Endodermal cell (in vitro differentiated cells): ENCODE measurements at regions not wholly inside any gene's neighbourhood (a gene's known extent, or its start where the extent isn't known, plus 50 kb on each side); places are given as distances from the start of the nearest gene placed in this dataset.
A peak's percentile ranks its signal among the peaks of the same experiment; 100 is the strongest.

Experiments used
- DNase-seq: peaks from one replicate; pipeline ENCODE4 v3.0.0-alpha.2; 2017
- H3K27ac ChIP-seq: 2 replicates; pipeline ENCODE4 v1.5.1; 2013; ENCODE audit warnings: mild to moderate bottlenecking, low read depth, low read length, moderate library complexity
- H3K27me3 ChIP-seq: 2 replicates; pipeline ENCODE4 v1.6.1; 2013; ENCODE audit warnings: mild to moderate bottlenecking, low read length, moderate library complexity; ENCODE audit not compliant: insufficient read depth, control insufficient read depth, poor library complexity, severe bottlenecking
- H3K36me3 ChIP-seq: 2 replicates; pipeline ENCODE4 v1.7.0; 2013; ENCODE audit warnings: mild to moderate bottlenecking, low read length, moderate library complexity; ENCODE audit not compliant: control insufficient read depth, insufficient read depth
- H3K4me1 ChIP-seq: one replicate; pipeline ENCODE4 v1.7.0; 2013; ENCODE audit warnings: low read length; ENCODE audit not compliant: control insufficient read depth, insufficient read depth
- H3K4me3 ChIP-seq: 2 replicates; pipeline ENCODE4 v1.5.1; 2013; ENCODE audit warnings: mild to moderate bottlenecking, low read length, moderate library complexity
- H3K9ac ChIP-seq: 2 replicates; pipeline ENCODE4 v1.6.1; 2013; ENCODE audit warnings: mild to moderate bottlenecking, low read length, moderate library complexity; ENCODE audit not compliant: poor library complexity, severe bottlenecking; ENCODE audit errors: extremely low read depth
- H3K9me3 ChIP-seq: 2 replicates; pipeline ENCODE4 v1.6.1; 2013; ENCODE audit warnings: mild to moderate bottlenecking, low read length, moderate library complexity; ENCODE audit not compliant: control insufficient read depth
- H3K27ac Mint-ChIP-seq: 2 replicates; pipeline ENCODE4 v1.8.0; 2020; ENCODE audit warnings: mixed read lengths
- H3K27me3 Mint-ChIP-seq: 2 replicates; pipeline ENCODE4 v1.8.0; 2021; ENCODE audit warnings: mild to moderate bottlenecking, mixed read lengths; ENCODE audit not compliant: insufficient read depth
- H3K36me3 Mint-ChIP-seq: 2 replicates; pipeline ENCODE4 v1.8.0; 2020; ENCODE audit warnings: low read depth, mixed read lengths
- H3K4me1 Mint-ChIP-seq: 2 replicates; pipeline ENCODE4 v1.8.0; 2020; ENCODE audit warnings: mixed read lengths
- H3K4me3 Mint-ChIP-seq: 2 replicates; pipeline ENCODE4 v1.8.0; 2020; ENCODE audit warnings: mild to moderate bottlenecking, moderate library complexity, mixed read lengths
- H3K9me3 Mint-ChIP-seq: 2 replicates; pipeline ENCODE4 v1.8.0; 2020; ENCODE audit warnings: mild to moderate bottlenecking, mixed read lengths
- WGBS, 2 experiments: methylation state at CpG; one replicate each; pipeline versions ENCODE4 v1.1.5 to v1.1.7; 2013; ENCODE audit warnings: missing lambda C conversion rate in 2 of 2, mixed read lengths in 1 of 2; ENCODE audit not compliant: insufficient coverage in 1 of 2, insufficient read length in 1 of 2; 5-methylcytosine and 5-hydroxymethylcytosine counted together
- TF ChIP-seq, protein P1 (sequence below): fragments of 200-600 bp; sonication (generic); conservative IDR thresholded peaks from 2 replicates; pipeline ENCODE4 v1.5.0; 2021; ENCODE audit warnings: antibody characterized with exemption, mild to moderate bottlenecking

DNA sequence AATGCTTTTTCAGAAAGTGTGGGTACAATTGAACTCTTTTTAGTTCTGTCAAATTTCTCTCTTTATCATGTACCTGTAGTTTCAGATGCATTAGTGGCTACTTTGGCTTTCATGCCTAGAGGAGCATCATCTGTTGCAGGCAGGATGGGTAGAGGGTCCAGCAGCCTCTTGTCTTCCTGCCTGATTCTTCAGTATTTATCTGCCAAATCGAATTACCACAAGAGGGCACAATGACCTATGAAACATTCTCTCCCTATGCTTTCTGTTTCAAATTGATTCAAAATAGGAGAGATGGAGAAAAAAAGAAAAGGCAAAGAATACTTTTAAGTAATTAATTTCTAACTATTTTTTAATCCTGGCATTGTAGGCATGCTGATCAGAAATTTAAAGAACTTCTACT, 477.2 kb downstream of the TRIB2 start:
- Mint-ChIP-seq H3K27ac (no peak overlapping the region), H3K4me3 (no peak overlapping the region), H3K36me3 (no peaks in the 10 kb centered on the region), H3K4me1 (no peaks in the 10 kb centered on the region), H3K9me3 (no peaks in the 10 kb centered on the region), H3K27me3 (no peaks in the 10 kb centered on the region)
- TF ChIP-seq, protein P1, sequence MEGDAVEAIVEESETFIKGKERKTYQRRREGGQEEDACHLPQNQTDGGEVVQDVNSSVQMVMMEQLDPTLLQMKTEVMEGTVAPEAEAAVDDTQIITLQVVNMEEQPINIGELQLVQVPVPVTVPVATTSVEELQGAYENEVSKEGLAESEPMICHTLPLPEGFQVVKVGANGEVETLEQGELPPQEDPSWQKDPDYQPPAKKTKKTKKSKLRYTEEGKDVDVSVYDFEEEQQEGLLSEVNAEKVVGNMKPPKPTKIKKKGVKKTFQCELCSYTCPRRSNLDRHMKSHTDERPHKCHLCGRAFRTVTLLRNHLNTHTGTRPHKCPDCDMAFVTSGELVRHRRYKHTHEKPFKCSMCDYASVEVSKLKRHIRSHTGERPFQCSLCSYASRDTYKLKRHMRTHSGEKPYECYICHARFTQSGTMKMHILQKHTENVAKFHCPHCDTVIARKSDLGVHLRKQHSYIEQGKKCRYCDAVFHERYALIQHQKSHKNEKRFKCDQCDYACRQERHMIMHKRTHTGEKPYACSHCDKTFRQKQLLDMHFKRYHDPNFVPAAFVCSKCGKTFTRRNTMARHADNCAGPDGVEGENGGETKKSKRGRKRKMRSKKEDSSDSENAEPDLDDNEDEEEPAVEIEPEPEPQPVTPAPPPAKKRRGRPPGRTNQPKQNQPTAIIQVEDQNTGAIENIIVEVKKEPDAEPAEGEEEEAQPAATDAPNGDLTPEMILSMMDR = peak; percentile 76
- Histone ChIP-seq H3K27me3 (no peaks in the 10 kb centered on the region), H3K27ac (no peak overlapping the region), H3K36me3 (no peaks in the 10 kb centered on the region), H3K9me3 (peaks cover 70% of the 10 kb centered on the region), H3K4me3 (no peak overlapping the region), H3K9ac (no peak overlapping the region), H3K4me1 (no peaks in the 10 kb centered on the region)
- no peak for DNase-seq
- WGBS, 2 experiments = 50% methylated on average over 1 of the region's 1 CpG; no CpG with 5 or more reads in 1 of the 2 experiments

DNA sequence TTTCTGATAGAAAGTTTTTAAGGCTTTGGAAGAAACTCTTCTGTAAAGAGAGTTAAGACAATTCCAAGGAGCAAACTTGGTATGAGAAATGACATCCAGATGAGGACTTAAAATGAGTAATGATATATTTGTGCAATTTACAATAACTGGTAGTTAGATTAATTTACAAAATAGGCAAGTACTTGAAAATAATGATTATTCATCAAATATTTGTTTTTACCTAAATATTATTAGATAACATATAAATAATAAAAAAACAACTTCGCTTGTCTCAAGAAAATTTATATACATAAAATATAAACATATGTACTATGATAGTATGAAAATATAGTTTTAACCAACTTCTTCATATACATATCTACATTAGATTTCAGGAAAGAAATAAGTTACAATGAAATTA, 478.5 kb downstream of the TRIB2 start:
- no peaks in the 10 kb centered on the region for H3K9me3 Mint-ChIP-seq
- DNase-seq = no peak
- H3K4me3 Mint-ChIP-seq = no peak overlapping the region
- H3K4me1 Mint-ChIP-seq = no peaks in the 10 kb centered on the region
- H3K27ac Mint-ChIP-seq = no peak overlapping the region
- Histone ChIP-seq H3K9me3 (peaks cover 68% of the 10 kb centered on the region), H3K4me1 (no peaks in the 10 kb centered on the region), H3K27me3 (no peaks in the 10 kb centered on the region), H3K9ac (no peak overlapping the region), H3K4me3 (no peak overlapping the region), H3K36me3 (no peaks in the 10 kb centered on the region), H3K27ac (no peak overlapping the region)
- WGBS, 2 experiments = no CpG with 5 or more reads among the region's 1 CpG
- H3K36me3 Mint-ChIP-seq = no peaks in the 10 kb centered on the region
- TF ChIP-seq, protein P1 = no peak
- H3K27me3 Mint-ChIP-seq = no peaks in the 10 kb centered on the region

DNA sequence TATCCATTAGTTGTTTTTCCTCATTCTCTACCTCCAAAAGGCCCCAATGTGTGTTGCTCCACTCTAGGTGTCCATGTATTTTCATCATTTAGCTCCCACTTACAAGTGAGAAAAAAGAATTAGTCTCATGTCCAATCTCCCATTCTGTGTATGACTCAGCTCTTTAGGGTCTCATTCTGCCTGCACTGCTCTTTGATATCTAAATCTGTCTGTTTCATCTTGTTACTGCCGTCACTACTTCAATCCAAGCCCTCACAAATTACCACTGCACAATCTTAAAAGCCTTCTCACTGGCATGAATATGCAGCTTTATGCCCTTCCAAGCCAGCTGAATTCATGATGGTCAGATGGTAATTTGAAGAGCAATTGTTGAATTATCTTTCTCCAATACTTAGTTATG, 480.5 kb downstream of the TRIB2 start:
- DNase-seq = no peak
- H3K36me3 Mint-ChIP-seq = no peaks in the 10 kb centered on the region
- no peaks in the 10 kb centered on the region for H3K36me3 ChIP-seq
- H3K4me3 ChIP-seq = no peak overlapping the region
- no peaks in the 10 kb centered on the region for H3K9me3 Mint-ChIP-seq
- TF ChIP-seq, protein P1 = no peak
- H3K4me1 Mint-ChIP-seq = no peaks in the 10 kb centered on the region
- no peak overlapping the region for H3K9ac ChIP-seq
- no peaks in the 10 kb centered on the region for H3K4me1 ChIP-seq
- H3K27ac ChIP-seq = no peak overlapping the region
- no peaks in the 10 kb centered on the region for H3K27me3 Mint-ChIP-seq
- peaks cover 61% of the 10 kb centered on the region for H3K9me3 ChIP-seq
- no peak overlapping the region for H3K27ac Mint-ChIP-seq
- no peak overlapping the region for H3K4me3 Mint-ChIP-seq
- no peaks in the 10 kb centered on the region for H3K27me3 ChIP-seq
- 81% methylated on average over 1 of the region's 1 CpG; no CpG with 5 or more reads in 1 of the 2 experiments for WGBS, 2 experiments
